CD4-positive, alpha-beta T cell treated with Interleukin-12 subunit alpha and Interleukin-12 subunit beta, for 1 hour (primary cell): ENCODE measurements at regions not wholly inside any gene's neighbourhood (a gene's known extent, or its start where the extent isn't known, plus 50 kb on each side); places are given as distances from the start of the nearest gene placed in this dataset.
"Not testable (repeated sequence)": the region's sequence is repeated elsewhere in the genome, so short reads cannot be mapped to it uniquely, and the experiment has no call there.

ENCODE experiments used
- DNase-seq: peaks from one replicate; pipeline ENCODE4 v3.0.0-alpha.2; 2020

- DNase-seq = no peak
Measured at GRCh38 chr2:7693246-7694075, 776.2 kb downstream of the RNF144A start.

GRCh38 chr2:7694076-7694985 lies 777.1 kb downstream of the RNF144A start:
- no peak for DNase-seq

- not testable (repeated sequence) for DNase-seq
Measured at GRCh38 chr2:7696556-7696955, 779.3 kb downstream of the RNF144A start.

- no peak for DNase-seq
Measured at GRCh38 chr2:7697052-7697451, 779.8 kb downstream of the RNF144A start.

- no peak for DNase-seq
Measured at GRCh38 chr2:7701791-7702190, 784.6 kb downstream of the RNF144A start.

- DNase-seq = no peak
Measured at GRCh38 chr2:7703048-7703447, 785.8 kb downstream of the RNF144A start.

GRCh38 chr2:7703543-7704144 lies 786.4 kb downstream of the RNF144A start:
- DNase-seq = no peak

GRCh38 chr2:7704296-7704865 lies 787.2 kb downstream of the RNF144A start:
- DNase-seq = no peak

GRCh38 chr2:7706791-7707190 lies 789.6 kb downstream of the RNF144A start:
- no peak for DNase-seq

- DNase-seq = no peak
Measured at GRCh38 chr2:7707723-7708122, 790.5 kb downstream of the RNF144A start.

- DNase-seq = no peak
Measured at GRCh38 chr2:7709907-7710306, 792.7 kb downstream of the RNF144A start.

- no peak for DNase-seq
Measured at GRCh38 chr2:7711167-7711566, 794.0 kb downstream of the RNF144A start.

- DNase-seq = no peak
Measured at GRCh38 chr2:7719876-7720275, 802.7 kb downstream of the RNF144A start.

- DNase-seq = no peak
Measured at GRCh38 chr2:7721413-7721995, 804.3 kb downstream of the RNF144A start.

GRCh38 chr2:7722212-7722910 lies 805.1 kb downstream of the RNF144A start:
- DNase-seq = no peak

- no peak for DNase-seq
Measured at GRCh38 chr2:7724336-7724735, 807.1 kb downstream of the RNF144A start.

GRCh38 chr2:7725171-7725849 lies 808.1 kb downstream of the RNF144A start:
- peak; percentile 65 for DNase-seq

- no peak for DNase-seq
Measured at GRCh38 chr2:7725850-7726242, 808.6 kb downstream of the RNF144A start.

- DNase-seq = no peak
Measured at GRCh38 chr2:7726989-7727388, 809.8 kb downstream of the RNF144A start.

- DNase-seq = no peak
Measured at GRCh38 chr2:7728388-7728787, 811.2 kb downstream of the RNF144A start.

- peak; percentile 32 for DNase-seq
Measured at GRCh38 chr2:7730449-7730848, 813.2 kb downstream of the RNF144A start.
